Stimulated activated CD4-positive, alpha-beta T cell treated with anti-CD3 and anti-CD28 coated beads, Interleukin-4, amount 100 ng/mL, for 48 hours (primary cell): ENCODE measurements at regions not wholly inside any gene's neighbourhood (a gene's known extent, or its start where the extent isn't known, plus 50 kb on each side); places are given as distances from the start of the nearest gene placed in this dataset.

Source experiments
- DNase-seq, 2 donors: peaks; one replicate each; pipeline ENCODE4 v3.0.0-alpha.2; 2020; ENCODE audit warnings: low read depth in 2 of 2

- no peak for DNase-seq
These were observed 540.7 kb downstream of the HAO1 start for GRCh38 chr20:7399575-7399974.

- DNase-seq = no peak
These were observed 533.6 kb downstream of the HAO1 start for GRCh38 chr20:7406671-7407070.

GRCh38 chr20:7410150-7410549 is 530.1 kb downstream of the HAO1 start:
- DNase-seq = no peak

- DNase-seq = no peak
These were observed 529.2 kb downstream of the HAO1 start for GRCh38 chr20:7411075-7411474.

- no peak for DNase-seq
These were observed 524.8 kb downstream of the HAO1 start for GRCh38 chr20:7415427-7415826.

GRCh38 chr20:7416382-7416781 is 523.9 kb downstream of the HAO1 start:
- no peak for DNase-seq

GRCh38 chr20:7420345-7420744 is 519.9 kb downstream of the HAO1 start:
- DNase-seq = no peak

GRCh38 chr20:7426890-7427496 is 513.3 kb downstream of the HAO1 start:
- DNase-seq = no peak

- DNase-seq = no peak
These were observed 511.3 kb downstream of the HAO1 start for GRCh38 chr20:7428946-7429345.

GRCh38 chr20:7432612-7433011 is 507.6 kb downstream of the HAO1 start:
- DNase-seq = no peak

- DNase-seq = no peak
These were observed 502.9 kb downstream of the HAO1 start for GRCh38 chr20:7437311-7437710.

GRCh38 chr20:7449269-7449668 is 491.0 kb downstream of the HAO1 start:
- DNase-seq = no peak

- no peak for DNase-seq
These were observed 487.4 kb downstream of the HAO1 start for GRCh38 chr20:7452890-7453289.

- DNase-seq = no peak
These were observed 486.2 kb downstream of the HAO1 start for GRCh38 chr20:7454047-7454446.

- DNase-seq = no peak
These were observed 481.8 kb downstream of the HAO1 start for GRCh38 chr20:7458459-7458858.

- DNase-seq = no peak
These were observed 481.2 kb downstream of the HAO1 start for GRCh38 chr20:7459083-7459482.

- no peak for DNase-seq
These were observed 477.0 kb downstream of the HAO1 start for GRCh38 chr20:7463290-7463689.

- no peak for DNase-seq
These were observed 469.3 kb downstream of the HAO1 start for GRCh38 chr20:7470912-7471311.

GRCh38 chr20:7490288-7490687 is 450.0 kb downstream of the HAO1 start:
- no peak for DNase-seq

GRCh38 chr20:7492257-7492656 is 448.0 kb downstream of the HAO1 start:
- DNase-seq = no peak

- DNase-seq = no peak
These were observed 446.9 kb downstream of the HAO1 start for GRCh38 chr20:7493311-7493710.

GRCh38 chr20:7496394-7496991 is 443.8 kb downstream of the HAO1 start:
- no peak for DNase-seq

- DNase-seq = no peak
These were observed 442.3 kb downstream of the HAO1 start for GRCh38 chr20:7497985-7498384.

- no peak for DNase-seq
These were observed 441.1 kb downstream of the HAO1 start for GRCh38 chr20:7499201-7499600.
